ENCODE measurements at regions not wholly inside any gene's neighbourhood (a gene's known extent, or its start where the extent isn't known, plus 50 kb on each side); places are given as distances from the start of the nearest gene placed in this dataset.

DNA sequence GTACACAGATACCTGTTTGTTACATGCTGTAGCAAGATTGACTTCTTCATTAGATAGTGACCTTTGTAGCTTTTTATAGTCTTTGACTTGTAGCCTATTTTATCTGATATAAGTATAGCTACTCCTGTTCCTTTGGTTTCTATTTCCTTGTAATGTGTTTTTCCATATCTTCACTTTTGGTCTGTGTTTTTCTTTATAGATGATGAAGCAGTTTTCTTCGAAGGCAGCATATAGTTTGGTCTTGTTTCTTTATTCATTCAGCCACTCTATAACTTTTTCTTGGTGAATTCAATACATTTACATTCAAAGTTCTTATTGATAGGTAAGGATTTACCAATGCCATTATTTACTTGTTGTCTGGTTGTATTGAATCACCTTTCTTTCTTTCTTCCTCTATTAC lies 1357.3 kb upstream of the EYS start:
- Histone ChIP-seq H3K9me3 (no peaks in the 10 kb centered on the region), H3K36me3 (no peaks in the 10 kb centered on the region), H3K4me1 (ENCODE audit: control insufficient read depth in 1 of 2, low read depth in 2 of 2) (no peaks in the 10 kb centered on the region), H3K27me3 (replicated peaks; ENCODE audit: insufficient read depth) (no peaks in the 10 kb centered on the region), H3K27ac (no peak overlapping the region), H3K4me3 (no peak overlapping the region)
- TF ChIP-seq, protein P1, sequence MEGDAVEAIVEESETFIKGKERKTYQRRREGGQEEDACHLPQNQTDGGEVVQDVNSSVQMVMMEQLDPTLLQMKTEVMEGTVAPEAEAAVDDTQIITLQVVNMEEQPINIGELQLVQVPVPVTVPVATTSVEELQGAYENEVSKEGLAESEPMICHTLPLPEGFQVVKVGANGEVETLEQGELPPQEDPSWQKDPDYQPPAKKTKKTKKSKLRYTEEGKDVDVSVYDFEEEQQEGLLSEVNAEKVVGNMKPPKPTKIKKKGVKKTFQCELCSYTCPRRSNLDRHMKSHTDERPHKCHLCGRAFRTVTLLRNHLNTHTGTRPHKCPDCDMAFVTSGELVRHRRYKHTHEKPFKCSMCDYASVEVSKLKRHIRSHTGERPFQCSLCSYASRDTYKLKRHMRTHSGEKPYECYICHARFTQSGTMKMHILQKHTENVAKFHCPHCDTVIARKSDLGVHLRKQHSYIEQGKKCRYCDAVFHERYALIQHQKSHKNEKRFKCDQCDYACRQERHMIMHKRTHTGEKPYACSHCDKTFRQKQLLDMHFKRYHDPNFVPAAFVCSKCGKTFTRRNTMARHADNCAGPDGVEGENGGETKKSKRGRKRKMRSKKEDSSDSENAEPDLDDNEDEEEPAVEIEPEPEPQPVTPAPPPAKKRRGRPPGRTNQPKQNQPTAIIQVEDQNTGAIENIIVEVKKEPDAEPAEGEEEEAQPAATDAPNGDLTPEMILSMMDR (IDR thresholded peaks at IDR 0.05) = no peak
- DNase-seq (ENCODE audit: low spot score) (no peak), ATAC-seq (ENCODE audit: insufficient number of reproducible peaks, low FRiP score, low read depth) (no peak)

DNA sequence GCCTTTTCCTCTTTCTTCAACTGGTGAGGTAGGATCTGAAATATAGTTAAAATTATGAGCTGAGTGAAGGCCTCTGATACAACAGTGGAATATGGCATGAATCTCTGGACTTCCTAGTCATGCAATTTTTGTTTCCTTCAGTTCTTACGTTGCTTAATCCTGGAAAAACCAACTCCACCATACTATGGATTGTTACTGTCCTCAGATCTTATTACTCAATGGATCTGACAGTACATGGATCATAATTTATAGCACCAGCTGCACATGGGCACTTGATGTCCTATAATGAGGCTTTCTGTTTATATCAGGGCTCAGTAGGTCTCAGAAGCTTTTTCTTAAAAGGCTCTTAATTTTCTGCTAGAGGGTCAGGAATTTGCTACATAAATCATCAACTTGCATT lies 1341.0 kb upstream of the EYS start:
- Histone ChIP-seq H3K27ac (no peak overlapping the region), H3K9me3 (no peaks in the 10 kb centered on the region), H3K4me1 (ENCODE audit: control insufficient read depth in 1 of 2, low read depth in 2 of 2) (no peaks in the 10 kb centered on the region), H3K4me3 (no peak overlapping the region), H3K27me3 (replicated peaks; ENCODE audit: insufficient read depth) (no peaks in the 10 kb centered on the region), H3K36me3 (no peaks in the 10 kb centered on the region)
- TF ChIP-seq, protein P1 (IDR thresholded peaks at IDR 0.05) = no peak
- no peak for DNase-seq (ENCODE audit: low spot score)
- no peak for ATAC-seq (ENCODE audit: insufficient number of reproducible peaks, low FRiP score, low read depth)

DNA sequence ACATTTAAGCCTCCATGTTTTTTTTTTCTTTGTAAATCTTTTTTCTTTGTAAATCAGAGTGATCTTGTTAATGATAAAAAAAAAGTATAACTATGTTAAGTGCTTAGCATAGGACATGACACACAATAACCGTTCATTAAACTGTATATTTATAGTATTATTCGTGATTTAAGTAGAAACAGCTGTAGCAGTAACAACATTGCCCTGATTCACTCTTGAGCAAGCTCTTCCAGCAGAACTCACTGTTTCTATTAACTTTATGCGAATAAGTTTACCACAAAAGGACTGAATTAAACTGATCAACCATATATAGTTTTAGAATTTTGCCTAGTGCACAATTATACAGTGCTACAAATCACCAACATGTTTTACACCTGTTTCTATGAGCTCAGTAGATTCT lies 1338.0 kb upstream of the EYS start:
- ATAC-seq (ENCODE audit: insufficient number of reproducible peaks, low FRiP score, low read depth) (no peak), DNase-seq (ENCODE audit: low spot score) (no peak)
- H3K36me3 ChIP-seq = no peaks in the 10 kb centered on the region
- no peaks in the 10 kb centered on the region for H3K9me3 ChIP-seq
- H3K4me1 ChIP-seq (ENCODE audit: control insufficient read depth in 1 of 2, low read depth in 2 of 2) = no peaks in the 10 kb centered on the region
- TF ChIP-seq, protein P1 (IDR thresholded peaks at IDR 0.05) = no peak
- no peak overlapping the region for H3K4me3 ChIP-seq
- H3K27me3 ChIP-seq (replicated peaks; ENCODE audit: insufficient read depth) = no peaks in the 10 kb centered on the region
- H3K27ac ChIP-seq = no peak overlapping the region

DNA sequence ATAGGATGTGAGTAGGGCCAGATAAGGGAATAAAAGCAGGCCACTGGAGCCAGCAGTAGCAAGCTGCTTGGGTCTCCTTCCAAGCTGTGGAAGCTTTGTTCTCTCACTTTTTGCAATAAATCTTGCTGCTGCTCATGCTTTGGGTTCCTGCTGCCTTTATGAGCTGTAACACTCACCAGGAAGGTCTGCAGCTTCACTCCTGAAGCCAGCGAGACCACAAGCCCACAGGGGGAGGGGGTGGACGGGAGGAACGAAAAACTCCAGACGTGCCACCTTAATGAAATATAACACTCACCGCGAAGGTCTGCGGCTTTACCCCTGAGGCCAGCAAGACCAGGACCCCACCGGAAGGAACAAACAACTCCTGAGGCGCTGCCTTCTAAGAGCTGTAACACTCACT lies 1324.4 kb upstream of the EYS start:
- ATAC-seq (ENCODE audit: insufficient number of reproducible peaks, low FRiP score, low read depth) (no peak), DNase-seq (ENCODE audit: low spot score) (no peak)
- no peak overlapping the region for H3K27ac ChIP-seq
- H3K27me3 ChIP-seq (replicated peaks; ENCODE audit: insufficient read depth) = no peaks in the 10 kb centered on the region
- H3K9me3 ChIP-seq = no peaks in the 10 kb centered on the region
- H3K36me3 ChIP-seq = no peaks in the 10 kb centered on the region
- no peaks in the 10 kb centered on the region for H3K4me1 ChIP-seq (ENCODE audit: control insufficient read depth in 1 of 2, low read depth in 2 of 2)
- no peak overlapping the region for H3K4me3 ChIP-seq
- TF ChIP-seq, protein P1 (IDR thresholded peaks at IDR 0.05) = no peak

DNA sequence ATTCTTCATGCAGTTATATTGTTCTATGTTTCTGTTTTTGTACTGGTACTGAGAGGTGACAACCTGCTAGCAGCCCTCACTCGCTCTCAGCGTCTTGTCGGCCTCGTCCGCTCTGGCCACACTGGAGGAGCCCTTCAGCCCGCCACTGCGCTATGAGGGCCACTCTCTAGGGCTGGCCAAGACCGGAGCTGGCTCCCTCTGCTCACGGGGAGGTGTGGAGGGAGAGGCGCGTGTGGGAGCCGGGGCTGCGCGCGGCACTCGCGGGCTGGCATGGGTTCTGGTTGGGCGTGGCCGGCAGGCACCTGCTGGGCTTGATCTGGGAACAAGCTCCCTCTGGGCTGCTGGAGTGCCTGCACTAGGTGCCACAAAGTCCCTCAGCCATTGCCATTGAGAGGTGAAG lies 1323.8 kb upstream of the EYS start:
- no peaks in the 10 kb centered on the region for H3K4me1 ChIP-seq (ENCODE audit: control insufficient read depth in 1 of 2, low read depth in 2 of 2)
- no peaks in the 10 kb centered on the region for H3K9me3 ChIP-seq
- DNase-seq (ENCODE audit: low spot score) = no peak
- ATAC-seq (ENCODE audit: insufficient number of reproducible peaks, low FRiP score, low read depth) = no peak
- no peak overlapping the region for H3K27ac ChIP-seq
- H3K36me3 ChIP-seq = no peaks in the 10 kb centered on the region
- H3K4me3 ChIP-seq = no peak overlapping the region
- TF ChIP-seq, protein P1 (IDR thresholded peaks at IDR 0.05) = no peak
- H3K27me3 ChIP-seq (replicated peaks; ENCODE audit: insufficient read depth) = no peaks in the 10 kb centered on the region

Data from thoracic aorta (tissue), 2 donors.